ENCODE measurements at regions not wholly inside any gene's neighbourhood (a gene's known extent, or its start where the extent isn't known, plus 50 kb on each side); places are given as distances from the start of the nearest gene placed in this dataset.

DNA sequence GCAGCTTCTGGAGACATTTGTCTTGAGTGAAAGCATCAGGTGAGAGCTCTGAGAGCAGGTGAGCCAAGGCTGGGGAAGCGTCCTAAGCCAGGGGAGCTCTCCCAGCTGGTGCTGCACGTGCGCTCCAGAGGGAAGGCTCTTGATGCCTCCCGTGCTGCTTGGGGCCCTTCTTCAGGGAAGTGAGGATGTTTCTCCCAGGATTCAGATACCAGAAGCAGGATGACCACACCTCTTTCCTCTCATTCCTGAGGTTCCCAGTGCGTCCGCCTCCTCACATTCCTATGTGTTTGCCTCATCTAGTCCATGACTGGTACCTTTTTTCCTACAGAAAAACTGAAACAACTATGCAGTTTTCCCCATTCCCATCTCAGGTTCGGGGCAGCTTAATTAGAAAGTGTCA lies 231.0 kb upstream of the IRS2 start:
- H3K27me3 Mint-ChIP-seq (ENCODE audit: insufficient read depth, low read depth, poor library complexity): peaks cover 3% of the 10 kb centered on the region
- Histone ChIP-seq H3K9me2 (ENCODE audit: insufficient read depth) (peaks cover 13% of the 10 kb centered on the region), H3K4me1 (ENCODE audit: insufficient read depth) (no peaks in the 10 kb centered on the region), H4K20me1 (replicated peaks; ENCODE audit: insufficient read depth) (no peaks in the 10 kb centered on the region), H3K4me3 (no peak overlapping the region), H3K4me2 (no peak overlapping the region), H3F3A (replicated peaks; ENCODE audit: low read depth) (no peaks in the 10 kb centered on the region), H3K36me3 (ENCODE audit: insufficient read depth) (no peaks in the 10 kb centered on the region), H3K79me2 (replicated peaks; ENCODE audit: insufficient read depth) (no peaks in the 10 kb centered on the region), H3K27ac (ENCODE audit: low read depth) (no peak overlapping the region), H3K27me3 (ENCODE audit: insufficient read depth) (no peaks in the 10 kb centered on the region), H2AFZ (0 out of 2 replicates have a peak overlapping the region, but pooled peaks have one; percentile 38)
- ATAC-seq (peak; percentile 67), DNase-seq (ENCODE audit: low spot score) (peak; percentile 53)
- no peaks in the 10 kb centered on the region for H3K36me3 Mint-ChIP-seq (ENCODE audit: low read depth)
- no peak overlapping the region for H3K4me3 Mint-ChIP-seq
- TF ChIP-seq JUNB (IDR thresholded peaks at IDR 0.05; ENCODE audit: unreplicated experiment): no peak
- TF ChIP-seq, protein P1, sequence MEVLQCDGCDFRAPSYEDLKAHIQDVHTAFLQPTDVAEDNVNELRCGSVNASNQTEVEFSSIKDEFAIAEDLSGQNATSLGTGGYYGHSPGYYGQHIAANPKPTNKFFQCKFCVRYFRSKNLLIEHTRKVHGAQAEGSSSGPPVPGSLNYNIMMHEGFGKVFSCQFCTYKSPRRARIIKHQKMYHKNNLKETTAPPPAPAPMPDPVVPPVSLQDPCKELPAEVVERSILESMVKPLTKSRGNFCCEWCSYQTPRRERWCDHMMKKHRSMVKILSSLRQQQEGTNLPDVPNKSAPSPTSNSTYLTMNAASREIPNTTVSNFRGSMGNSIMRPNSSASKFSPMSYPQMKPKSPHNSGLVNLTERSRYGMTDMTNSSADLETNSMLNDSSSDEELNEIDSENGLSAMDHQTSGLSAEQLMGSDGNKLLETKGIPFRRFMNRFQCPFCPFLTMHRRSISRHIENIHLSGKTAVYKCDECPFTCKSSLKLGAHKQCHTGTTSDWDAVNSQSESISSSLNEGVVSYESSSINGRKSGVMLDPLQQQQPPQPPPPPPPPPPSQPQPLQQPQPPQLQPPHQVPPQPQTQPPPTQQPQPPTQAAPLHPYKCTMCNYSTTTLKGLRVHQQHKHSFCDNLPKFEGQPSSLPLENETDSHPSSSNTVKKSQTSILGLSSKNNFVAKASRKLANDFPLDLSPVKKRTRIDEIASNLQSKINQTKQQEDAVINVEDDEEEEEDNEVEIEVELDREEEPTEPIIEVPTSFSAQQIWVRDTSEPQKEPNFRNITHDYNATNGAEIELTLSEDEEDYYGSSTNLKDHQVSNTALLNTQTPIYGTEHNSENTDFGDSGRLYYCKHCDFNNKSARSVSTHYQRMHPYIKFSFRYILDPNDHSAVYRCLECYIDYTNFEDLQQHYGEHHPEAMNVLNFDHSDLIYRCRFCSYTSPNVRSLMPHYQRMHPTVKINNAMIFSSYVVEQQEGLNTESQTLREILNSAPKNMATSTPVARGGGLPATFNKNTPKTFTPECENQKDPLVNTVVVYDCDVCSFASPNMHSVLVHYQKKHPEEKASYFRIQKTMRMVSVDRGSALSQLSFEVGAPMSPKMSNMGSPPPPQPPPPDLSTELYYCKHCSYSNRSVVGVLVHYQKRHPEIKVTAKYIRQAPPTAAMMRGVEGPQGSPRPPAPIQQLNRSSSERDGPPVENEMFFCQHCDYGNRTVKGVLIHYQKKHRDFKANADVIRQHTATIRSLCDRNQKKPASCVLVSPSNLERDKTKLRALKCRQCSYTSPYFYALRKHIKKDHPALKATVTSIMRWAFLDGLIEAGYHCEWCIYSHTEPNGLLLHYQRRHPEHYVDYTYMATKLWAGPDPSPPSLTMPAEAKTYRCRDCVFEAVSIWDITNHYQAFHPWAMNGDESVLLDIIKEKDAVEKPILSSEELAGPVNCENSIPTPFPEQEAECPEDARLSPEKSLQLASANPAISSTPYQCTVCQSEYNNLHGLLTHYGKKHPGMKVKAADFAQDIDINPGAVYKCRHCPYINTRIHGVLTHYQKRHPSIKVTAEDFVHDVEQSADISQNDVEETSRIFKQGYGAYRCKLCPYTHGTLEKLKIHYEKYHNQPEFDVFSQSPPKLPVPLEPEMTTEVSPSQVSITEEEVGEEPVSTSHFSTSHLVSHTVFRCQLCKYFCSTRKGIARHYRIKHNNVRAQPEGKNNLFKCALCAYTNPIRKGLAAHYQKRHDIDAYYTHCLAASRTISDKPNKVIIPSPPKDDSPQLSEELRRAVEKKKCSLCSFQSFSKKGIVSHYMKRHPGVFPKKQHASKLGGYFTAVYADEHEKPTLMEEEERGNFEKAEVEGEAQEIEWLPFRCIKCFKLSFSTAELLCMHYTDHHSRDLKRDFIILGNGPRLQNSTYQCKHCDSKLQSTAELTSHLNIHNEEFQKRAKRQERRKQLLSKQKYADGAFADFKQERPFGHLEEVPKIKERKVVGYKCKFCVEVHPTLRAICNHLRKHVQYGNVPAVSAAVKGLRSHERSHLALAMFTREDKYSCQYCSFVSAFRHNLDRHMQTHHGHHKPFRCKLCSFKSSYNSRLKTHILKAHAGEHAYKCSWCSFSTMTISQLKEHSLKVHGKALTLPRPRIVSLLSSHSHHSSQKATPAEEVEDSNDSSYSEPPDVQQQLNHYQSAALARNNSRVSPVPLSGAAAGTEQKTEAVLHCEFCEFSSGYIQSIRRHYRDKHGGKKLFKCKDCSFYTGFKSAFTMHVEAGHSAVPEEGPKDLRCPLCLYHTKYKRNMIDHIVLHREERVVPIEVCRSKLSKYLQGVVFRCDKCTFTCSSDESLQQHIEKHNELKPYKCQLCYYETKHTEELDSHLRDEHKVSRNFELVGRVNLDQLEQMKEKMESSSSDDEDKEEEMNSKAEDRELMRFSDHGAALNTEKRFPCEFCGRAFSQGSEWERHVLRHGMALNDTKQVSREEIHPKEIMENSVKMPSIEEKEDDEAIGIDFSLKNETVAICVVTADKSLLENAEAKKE (CRISPR knock-in tag; IDR thresholded peaks at IDR 0.05): no peak
- no peak for TF ChIP-seq NANOG (IDR thresholded peaks at IDR 0.05; ENCODE audit: borderline replicate concordance)
- TF ChIP-seq CREB1 (CRISPR knock-in tag; IDR thresholded peaks at IDR 0.05; ENCODE audit: low read depth): no peak
- TF ChIP-seq, protein P2, sequence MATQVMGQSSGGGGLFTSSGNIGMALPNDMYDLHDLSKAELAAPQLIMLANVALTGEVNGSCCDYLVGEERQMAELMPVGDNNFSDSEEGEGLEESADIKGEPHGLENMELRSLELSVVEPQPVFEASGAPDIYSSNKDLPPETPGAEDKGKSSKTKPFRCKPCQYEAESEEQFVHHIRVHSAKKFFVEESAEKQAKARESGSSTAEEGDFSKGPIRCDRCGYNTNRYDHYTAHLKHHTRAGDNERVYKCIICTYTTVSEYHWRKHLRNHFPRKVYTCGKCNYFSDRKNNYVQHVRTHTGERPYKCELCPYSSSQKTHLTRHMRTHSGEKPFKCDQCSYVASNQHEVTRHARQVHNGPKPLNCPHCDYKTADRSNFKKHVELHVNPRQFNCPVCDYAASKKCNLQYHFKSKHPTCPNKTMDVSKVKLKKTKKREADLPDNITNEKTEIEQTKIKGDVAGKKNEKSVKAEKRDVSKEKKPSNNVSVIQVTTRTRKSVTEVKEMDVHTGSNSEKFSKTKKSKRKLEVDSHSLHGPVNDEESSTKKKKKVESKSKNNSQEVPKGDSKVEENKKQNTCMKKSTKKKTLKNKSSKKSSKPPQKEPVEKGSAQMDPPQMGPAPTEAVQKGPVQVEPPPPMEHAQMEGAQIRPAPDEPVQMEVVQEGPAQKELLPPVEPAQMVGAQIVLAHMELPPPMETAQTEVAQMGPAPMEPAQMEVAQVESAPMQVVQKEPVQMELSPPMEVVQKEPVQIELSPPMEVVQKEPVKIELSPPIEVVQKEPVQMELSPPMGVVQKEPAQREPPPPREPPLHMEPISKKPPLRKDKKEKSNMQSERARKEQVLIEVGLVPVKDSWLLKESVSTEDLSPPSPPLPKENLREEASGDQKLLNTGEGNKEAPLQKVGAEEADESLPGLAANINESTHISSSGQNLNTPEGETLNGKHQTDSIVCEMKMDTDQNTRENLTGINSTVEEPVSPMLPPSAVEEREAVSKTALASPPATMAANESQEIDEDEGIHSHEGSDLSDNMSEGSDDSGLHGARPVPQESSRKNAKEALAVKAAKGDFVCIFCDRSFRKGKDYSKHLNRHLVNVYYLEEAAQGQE (IDR thresholded peaks at IDR 0.05; ENCODE audit: unreplicated experiment): no peak
- TF ChIP-seq EZH2 (IDR thresholded peaks at IDR 0.05; ENCODE audit: low read depth, unreplicated experiment): no peak
- TF ChIP-seq ZNF114 (CRISPR knock-in tag; IDR thresholded peaks at IDR 0.05): no peak
- TF ChIP-seq, protein P3, sequence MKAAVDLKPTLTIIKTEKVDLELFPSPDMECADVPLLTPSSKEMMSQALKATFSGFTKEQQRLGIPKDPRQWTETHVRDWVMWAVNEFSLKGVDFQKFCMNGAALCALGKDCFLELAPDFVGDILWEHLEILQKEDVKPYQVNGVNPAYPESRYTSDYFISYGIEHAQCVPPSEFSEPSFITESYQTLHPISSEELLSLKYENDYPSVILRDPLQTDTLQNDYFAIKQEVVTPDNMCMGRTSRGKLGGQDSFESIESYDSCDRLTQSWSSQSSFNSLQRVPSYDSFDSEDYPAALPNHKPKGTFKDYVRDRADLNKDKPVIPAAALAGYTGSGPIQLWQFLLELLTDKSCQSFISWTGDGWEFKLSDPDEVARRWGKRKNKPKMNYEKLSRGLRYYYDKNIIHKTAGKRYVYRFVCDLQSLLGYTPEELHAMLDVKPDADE (IDR thresholded peaks at IDR 0.05): no peak
- TF ChIP-seq ZNF331 (CRISPR knock-in tag; IDR thresholded peaks at IDR 0.05; ENCODE audit: low read depth): no peak
- TF ChIP-seq STAT1 (IDR thresholded peaks at IDR 0.05; ENCODE audit: unreplicated experiment): no peak
- TF ChIP-seq POLR2AphosphoS5 (IDR thresholded peaks at IDR 0.05; ENCODE audit: low read depth): no peak
- TF ChIP-seq, protein P4, sequence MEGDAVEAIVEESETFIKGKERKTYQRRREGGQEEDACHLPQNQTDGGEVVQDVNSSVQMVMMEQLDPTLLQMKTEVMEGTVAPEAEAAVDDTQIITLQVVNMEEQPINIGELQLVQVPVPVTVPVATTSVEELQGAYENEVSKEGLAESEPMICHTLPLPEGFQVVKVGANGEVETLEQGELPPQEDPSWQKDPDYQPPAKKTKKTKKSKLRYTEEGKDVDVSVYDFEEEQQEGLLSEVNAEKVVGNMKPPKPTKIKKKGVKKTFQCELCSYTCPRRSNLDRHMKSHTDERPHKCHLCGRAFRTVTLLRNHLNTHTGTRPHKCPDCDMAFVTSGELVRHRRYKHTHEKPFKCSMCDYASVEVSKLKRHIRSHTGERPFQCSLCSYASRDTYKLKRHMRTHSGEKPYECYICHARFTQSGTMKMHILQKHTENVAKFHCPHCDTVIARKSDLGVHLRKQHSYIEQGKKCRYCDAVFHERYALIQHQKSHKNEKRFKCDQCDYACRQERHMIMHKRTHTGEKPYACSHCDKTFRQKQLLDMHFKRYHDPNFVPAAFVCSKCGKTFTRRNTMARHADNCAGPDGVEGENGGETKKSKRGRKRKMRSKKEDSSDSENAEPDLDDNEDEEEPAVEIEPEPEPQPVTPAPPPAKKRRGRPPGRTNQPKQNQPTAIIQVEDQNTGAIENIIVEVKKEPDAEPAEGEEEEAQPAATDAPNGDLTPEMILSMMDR (conservative IDR thresholded peaks at IDR 0.05; ENCODE audit: low read depth in 2 of 2): no peak
- no peak for TF ChIP-seq EZH2phosphoT487 (IDR thresholded peaks at IDR 0.05; ENCODE audit: unreplicated experiment)
- peak overlapping the region; percentile 47; the same call in 1 of the 2 replicates for H3K27ac Mint-ChIP-seq
- H3K9me3 Mint-ChIP-seq: no peaks in the 10 kb centered on the region; the same call in 2 of the 3 replicates
- peaks cover 3% of the 10 kb centered on the region; the same call in 1 of the 3 replicates for H3K4me1 Mint-ChIP-seq
